HEK293 (cell line): ENCODE measurements at regions not wholly inside any gene's neighbourhood (a gene's known extent, or its start where the extent isn't known, plus 50 kb on each side); places are given as distances from the start of the nearest gene placed in this dataset.

Source experiments
- CTCF ChIA-PET: fragments of 350-600 bp; formaldehyde crosslinking; extraction: SDS; loops from one replicate; lab custom pipeline; 2021; ENCODE audit warnings: antibody characterized with exemption; lab: Yijun Ruan, JAX
- POLR2A ChIA-PET: fragments of 300-600 bp; formaldehyde crosslinking; extraction: SDS; loops from one replicate; lab custom pipeline; 2020; ENCODE audit warnings: antibody characterized with exemption, inconsistent platforms; lab: Yijun Ruan, JAX
- H3K27ac ChIP-seq: fragments of 200-500 bp; sonication (Bioruptor generic); 2 replicates; pipeline ENCODE4 v1.5.1; 2014; ENCODE audit warnings: low read depth, low read length, control low read depth, inconsistent platforms; ENCODE audit errors: extremely low read depth
- H3K36me3 ChIP-seq, 2 experiments: fragments of 200-500 bp in 1 of 2; sonication (Bioruptor generic) in 1 of 2; 1 replicate in 1 of 2; 2 replicates in 1 of 2; pipeline ENCODE4 v1.5.1; 2014 to 2017; ENCODE audit warnings: inconsistent platforms in 2 of 2, low read length in 2 of 2; ENCODE audit not compliant: control insufficient read depth in 2 of 2, insufficient read depth in 1 of 2
- H3K4me1 ChIP-seq: fragments of 200-500 bp; sonication (Bioruptor generic); 2 replicates; pipeline ENCODE4 v1.5.1; 2014; ENCODE audit warnings: mild to moderate bottlenecking, low read length, inconsistent platforms; ENCODE audit not compliant: control insufficient read depth, insufficient read depth
- H3K4me3 ChIP-seq: 2 replicates; pipeline ENCODE4 v1.5.1; 2011; ENCODE audit warnings: low read depth, mild to moderate bottlenecking, control low read depth, low read length, moderate library complexity
- H3K9me3 ChIP-seq: fragments of 200-500 bp; sonication (Bioruptor generic); 2 replicates; pipeline ENCODE4 v1.5.1; 2014; ENCODE audit warnings: low read depth, low read length, inconsistent platforms; ENCODE audit not compliant: control insufficient read depth, insufficient read depth
- GFI1B ChIP-seq: fragments of 450-650 bp; formaldehyde crosslinking; IDR thresholded peaks from 2 replicates; pipeline ENCODE4 v1.5.1; 2016; ENCODE audit warnings: missing biosample characterization, missing genetic modification characterization
- HOXD13 ChIP-seq: sonication (generic); formaldehyde crosslinking; IDR thresholded peaks from 2 replicates; pipeline ENCODE4 v1.8.0; 2022; ENCODE audit warnings: missing genetic modification reagents, borderline replicate concordance
- TSHZ1 ChIP-seq: fragments of 450-650 bp; formaldehyde crosslinking; IDR thresholded peaks from 2 replicates; pipeline ENCODE4 v1.5.1; 2016; ENCODE audit warnings: missing biosample characterization, missing genetic modification characterization, borderline replicate concordance
- ZBTB49 ChIP-seq: fragments of 450-650 bp; formaldehyde crosslinking; IDR thresholded peaks from 2 replicates; pipeline ENCODE4 v1.5.1; 2016; ENCODE audit warnings: missing biosample characterization, missing genetic modification characterization, low read depth
- ZBTB6 ChIP-seq: fragments of 450-650 bp; formaldehyde crosslinking; IDR thresholded peaks from 2 replicates; pipeline ENCODE4 v1.5.1; 2017; ENCODE audit warnings: missing biosample characterization, missing genetic modification characterization
- ZBTB8A ChIP-seq: fragments of 450-650 bp; formaldehyde crosslinking; IDR thresholded peaks from 2 replicates; pipeline ENCODE4 v1.5.1; 2016; ENCODE audit warnings: missing biosample characterization, missing genetic modification characterization
- ZNF280D ChIP-seq: fragments of 450-650 bp; formaldehyde crosslinking; IDR thresholded peaks from 2 replicates; pipeline ENCODE4 v1.5.1; 2016; ENCODE audit warnings: missing biosample characterization, missing genetic modification characterization
- ZNF354C ChIP-seq: fragments of 450-650 bp; formaldehyde crosslinking; IDR thresholded peaks from 2 replicates; pipeline ENCODE4 v1.5.1; 2016; ENCODE audit warnings: missing biosample characterization, missing genetic modification characterization, low read depth, borderline replicate concordance
- ZNF488 ChIP-seq: fragments of 450-650 bp; formaldehyde crosslinking; IDR thresholded peaks from 2 replicates; pipeline ENCODE4 v1.5.1; 2016; ENCODE audit warnings: missing biosample characterization, missing genetic modification characterization
- ZNF596 ChIP-seq: fragments of 450-650 bp; IDR thresholded peaks from 2 replicates; pipeline ENCODE4 v1.5.0; 2018; ENCODE audit warnings: missing biosample characterization, mild to moderate bottlenecking, missing genetic modification characterization, moderate library complexity
- ZNF704 ChIP-seq: fragments of 450-650 bp; formaldehyde crosslinking; IDR thresholded peaks from 2 replicates; pipeline ENCODE4 v1.5.1; 2016; ENCODE audit warnings: missing biosample characterization, missing genetic modification characterization

- TF ChIP-seq ZNF596 (tag by site-specific recombination) (no peak), ZNF354C (tag by site-specific recombination) (no peak), ZBTB8A (tag by site-specific recombination) (no peak)
Observed at GRCh38 chrX:115362334-115363095, 73.0 kb downstream of the LUZP4 start (continued).

GRCh38 chrX:115363372-115363771 lies 73.9 kb downstream of the LUZP4 start:
- ChIA-PET POLR2A (interaction anchor here (0.7 kb wide), 1 partner anchor 15 kb away, joined by 3 read pairs; no protein-coding TSS in a partner anchor), CTCF (interaction anchor here (0.6 to 1.6 kb wide), 9 partner anchors 9 to 860 kb away, joined by 3 to 6 read pairs (median 4); no protein-coding TSS in a partner anchor)
- no peak overlapping the region for H3K27ac ChIP-seq
- H3K4me1 ChIP-seq: peaks cover 14% of the 10 kb centered on the region
- no peaks in the 10 kb centered on the region for H3K36me3 ChIP-seq
- H3K4me3 ChIP-seq: no peak overlapping the region
- no peaks in the 10 kb centered on the region for H3K9me3 ChIP-seq
- TF ChIP-seq GFI1B (0 out of 2 replicates have a peak, but pooled peaks have one; percentile 12), ZBTB6 (tag by site-specific recombination) (no peak), ZBTB49 (no peak), TSHZ1 (tag by site-specific recombination) (no peak)

- Histone ChIP-seq H3K36me3 (no peaks in the 10 kb centered on the region), H3K4me3 (no peak overlapping the region), H3K27ac (no peak overlapping the region), H3K9me3 (no peaks in the 10 kb centered on the region), H3K4me1 (peaks cover 14% of the 10 kb centered on the region)
- ChIA-PET CTCF (interaction anchor here (0.6 to 1.6 kb wide), 7 partner anchors 10 to 282 kb away, joined by 3 to 5 read pairs (median 3); no protein-coding TSS in a partner anchor), POLR2A (interaction anchor here (0.7 kb wide), 1 partner anchor 14 kb away, joined by 3 read pairs; no protein-coding TSS in a partner anchor)
- TF ChIP-seq ZNF488 (tag by site-specific recombination) (no peak), HOXD13 (CRISPR knock-in tag) (no peak), ZNF704 (tag by site-specific recombination) (no peak), ZNF280D (tag by site-specific recombination) (no peak)
Observed at GRCh38 chrX:115363897-115364296, 74.4 kb downstream of the LUZP4 start.
